Retina (tissue), 1 donor: ENCODE measurements at regions not wholly inside any gene's neighbourhood (a gene's known extent, or its start where the extent isn't known, plus 50 kb on each side); places are given as distances from the start of the nearest gene placed in this dataset.

Experiments used
- DNase-seq: peaks from one replicate; pipeline ENCODE4 v3.0.0-alpha.2; 2016

- DNase-seq, result no peak
These were observed 56.4 kb downstream of the CRYGS start for GRCh38 chr3:186487819-186488218.

DNA sequence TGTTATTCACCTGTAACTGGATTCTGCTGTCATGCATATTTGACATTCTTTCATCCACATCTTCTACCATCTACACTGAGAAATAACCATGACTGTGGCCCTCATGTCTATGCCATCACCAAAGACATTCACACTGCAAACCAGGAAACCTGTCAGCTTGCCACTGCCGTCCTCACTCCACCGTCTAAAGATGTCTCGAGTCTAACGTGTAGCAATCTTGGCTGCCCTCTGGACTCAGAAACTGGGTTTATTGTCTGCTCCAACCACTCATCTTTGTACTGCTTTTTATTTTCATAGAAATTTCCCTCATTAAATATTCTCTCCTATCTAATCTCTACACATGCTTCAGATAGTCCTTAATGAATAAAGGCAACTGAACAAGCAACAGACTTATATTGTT, 57.1 kb downstream of the CRYGS start:
- no peak for DNase-seq

DNA sequence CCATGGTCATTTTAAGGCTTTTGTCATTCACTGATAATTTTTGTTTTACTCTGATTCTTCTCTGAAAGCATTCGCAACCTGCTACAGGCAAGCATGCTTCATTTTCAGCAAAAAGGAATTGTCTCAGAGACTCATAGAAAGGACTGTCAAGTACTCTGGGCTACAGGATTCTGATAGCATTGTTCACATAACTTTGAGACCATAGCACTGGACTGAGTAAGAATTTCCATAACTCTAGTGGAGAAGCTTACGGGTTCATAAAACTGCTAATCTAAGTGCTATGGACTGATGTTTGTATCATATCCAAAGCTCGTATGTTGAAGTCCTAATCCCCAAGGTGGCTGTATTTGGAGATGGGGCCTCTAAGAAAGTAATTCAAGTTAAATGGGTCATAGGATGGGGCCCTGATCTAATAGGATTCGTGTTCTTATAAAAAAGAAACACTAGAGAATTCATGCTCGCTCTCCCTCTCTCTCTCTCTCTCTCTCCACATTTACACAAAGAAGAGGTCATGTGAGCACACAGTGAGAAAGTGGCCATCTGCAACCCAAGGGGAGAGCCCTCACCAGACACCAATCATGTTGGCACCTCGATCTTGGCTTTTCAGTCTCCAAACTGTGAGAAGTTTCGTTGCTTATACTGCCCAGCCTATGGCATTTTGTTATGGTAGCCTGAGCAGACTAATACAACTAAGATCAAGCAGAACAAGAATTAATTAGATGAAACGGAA, 60.4 kb downstream of the CRYGS start:
- no peak for DNase-seq

GRCh38 chr3:186481526-186481925, 62.7 kb downstream of the CRYGS start:
- DNase-seq, result no peak

GRCh38 chr3:186477876-186478275, 66.3 kb downstream of the CRYGS start:
- no peak for DNase-seq

DNA sequence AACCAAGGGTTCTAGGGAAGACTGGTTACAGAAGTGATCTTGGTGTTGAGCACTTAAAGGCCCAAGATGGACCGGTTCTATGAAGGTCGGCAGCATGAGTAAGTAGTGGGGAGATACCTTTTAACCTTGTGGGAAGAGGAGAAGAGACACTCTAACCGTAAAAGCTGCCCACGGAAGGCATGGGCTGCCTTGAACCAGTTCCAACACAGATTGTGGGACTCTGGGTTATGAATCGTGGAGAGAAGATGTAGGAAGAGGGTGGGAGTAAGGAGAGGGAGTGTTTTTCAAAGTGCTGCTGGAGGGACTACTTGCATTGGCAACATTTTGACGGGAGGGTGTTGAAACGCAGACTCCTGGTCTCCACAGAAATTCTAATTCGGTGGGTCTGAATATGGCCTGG, 67.1 kb downstream of the CRYGS start:
- no peak for DNase-seq

- no peak for DNase-seq
These were observed 67.6 kb downstream of the CRYGS start for GRCh38 chr3:186476541-186476940.

- DNase-seq, result no peak
These were observed 68.1 kb downstream of the CRYGS start for GRCh38 chr3:186476044-186476468.

DNA sequence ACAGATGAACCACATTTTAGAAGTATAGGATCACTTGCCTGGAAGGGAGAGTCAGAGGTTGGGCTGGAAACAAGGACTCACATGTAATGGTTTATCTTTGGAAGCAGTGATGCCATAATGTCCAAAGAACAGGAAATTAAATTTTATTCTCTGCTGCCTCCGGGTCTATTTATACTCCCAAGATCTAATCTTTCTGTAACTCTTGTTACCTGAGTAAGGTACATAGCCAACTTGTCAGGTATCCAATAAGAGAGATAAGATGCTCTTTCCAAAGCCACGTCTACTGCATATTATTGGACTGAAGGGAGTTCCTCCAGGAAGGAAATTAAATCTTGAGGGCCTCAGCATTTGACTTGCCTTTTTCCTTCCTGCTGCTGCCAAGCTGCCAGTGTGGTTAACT, 71.0 kb downstream of the CRYGS start:
- no peak for DNase-seq

DNA sequence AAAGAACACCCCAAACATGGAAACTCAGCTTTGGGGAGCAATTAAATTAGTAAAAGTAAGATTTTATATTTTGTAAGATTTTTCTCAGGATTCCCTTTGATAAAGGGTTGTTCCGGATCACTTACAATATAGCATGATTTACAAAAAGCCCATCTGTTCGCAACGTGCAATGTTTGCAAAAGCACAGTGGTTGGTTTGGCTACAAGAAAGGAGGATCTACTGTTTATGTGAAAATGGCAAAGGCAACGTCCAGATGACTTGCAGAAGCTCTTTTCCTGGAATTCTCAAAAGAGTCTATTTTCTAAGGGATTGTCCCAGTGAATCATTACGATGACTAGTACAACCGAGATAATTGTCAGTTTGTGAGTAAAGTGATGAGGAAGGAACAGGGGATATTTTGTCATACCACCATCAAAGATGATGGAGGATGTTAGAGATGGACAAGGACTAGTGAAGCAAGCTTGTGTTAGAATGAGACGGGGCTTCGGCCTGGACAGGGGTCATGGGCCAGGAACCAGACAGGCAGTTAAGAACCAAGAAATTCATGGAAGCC, 71.6 kb downstream of the CRYGS start:
- DNase-seq, result no peak

GRCh38 chr3:186471771-186472170, 72.4 kb downstream of the CRYGS start:
- no peak for DNase-seq

GRCh38 chr3:186469525-186469924, 74.7 kb downstream of the CRYGS start:
- DNase-seq, result no peak

DNA sequence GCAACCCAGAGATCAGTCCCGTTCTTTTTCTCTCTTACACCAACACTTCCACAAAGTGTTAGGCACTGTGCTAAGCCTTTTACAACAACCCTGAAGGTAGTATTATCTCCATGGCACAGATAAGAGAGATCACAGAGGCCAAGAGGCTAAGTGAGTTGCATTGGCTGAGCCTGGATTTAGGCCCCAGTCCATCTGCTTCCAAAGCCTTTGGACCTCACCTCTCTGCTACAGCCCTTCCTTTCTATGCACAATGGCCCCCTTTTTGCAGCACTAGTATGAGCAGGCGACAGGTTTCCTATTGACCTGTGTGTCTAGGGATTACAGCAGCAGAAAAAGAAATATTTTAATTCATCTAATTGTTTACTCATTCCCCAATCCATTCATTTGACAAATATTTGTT, 76.2 kb downstream of the CRYGS start:
- no peak for DNase-seq

DNA sequence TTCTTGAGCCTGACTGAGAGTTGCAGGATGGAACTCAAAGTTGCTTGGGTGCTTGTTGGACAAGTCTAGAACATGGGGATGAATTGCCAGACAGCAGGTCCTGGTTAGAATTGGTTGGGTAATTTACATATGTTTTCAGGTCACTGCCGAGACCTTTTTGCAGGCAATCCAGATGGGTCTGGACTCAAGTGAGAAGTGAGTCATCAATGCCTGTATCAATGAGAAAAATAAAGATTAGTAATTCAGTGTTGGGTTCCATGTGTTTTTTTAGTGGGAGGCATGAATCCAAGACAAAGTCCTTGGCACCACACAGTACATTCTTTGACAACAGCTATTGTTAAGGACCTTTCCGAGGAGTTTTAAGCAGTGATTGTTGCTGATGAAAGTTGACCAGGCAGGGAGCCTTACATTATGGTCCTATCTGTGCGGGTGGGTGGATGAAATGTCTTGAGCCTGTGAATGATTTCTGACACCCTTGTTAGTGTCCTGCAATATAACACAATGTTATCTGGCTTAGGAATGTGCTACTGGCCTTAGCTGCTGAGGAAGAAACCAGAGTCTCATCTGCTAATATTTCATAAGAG, 77.7 kb downstream of the CRYGS start:
- no peak for DNase-seq

GRCh38 chr3:186465508-186465907, 78.7 kb downstream of the CRYGS start:
- DNase-seq, result no peak

DNA sequence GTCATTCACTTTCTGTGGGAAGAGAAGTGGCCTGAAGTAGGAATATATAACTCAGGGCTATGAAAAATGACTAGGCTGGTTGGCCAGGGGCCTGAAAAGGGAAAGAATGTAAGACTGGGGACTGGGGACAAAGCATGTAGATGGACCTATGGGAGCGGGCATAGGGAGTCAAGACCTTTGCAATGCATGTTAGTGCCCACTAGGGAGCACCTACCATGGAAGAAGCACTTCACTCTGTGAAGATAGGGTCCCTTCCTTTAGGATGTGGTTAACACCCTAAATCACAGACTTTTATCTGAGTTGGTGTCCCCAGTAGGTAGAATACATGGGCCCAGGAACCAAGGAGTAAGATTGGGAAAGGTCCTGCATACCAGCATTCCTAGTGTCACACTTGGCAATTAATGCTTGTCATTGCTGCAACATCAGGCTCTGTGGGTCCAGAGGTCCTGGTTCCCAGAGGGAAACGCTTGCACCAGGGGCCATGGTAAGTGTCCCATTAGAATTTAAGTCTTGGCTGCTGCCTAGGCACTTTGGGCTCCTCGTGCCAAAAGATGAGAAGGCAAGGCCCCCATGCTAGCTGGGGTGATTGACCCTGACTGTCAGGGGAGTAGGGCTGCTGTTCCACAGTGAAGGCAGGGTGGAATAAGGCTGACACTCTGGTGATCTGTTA, 79.6 kb downstream of the CRYGS start:
- DNase-seq, result no peak

GRCh38 chr3:186461141-186461540, 83.0 kb downstream of the CRYGS start:
- DNase-seq, result no peak

- no peak for DNase-seq
These were observed 85.1 kb downstream of the CRYGS start for GRCh38 chr3:186459108-186459467.

DNA sequence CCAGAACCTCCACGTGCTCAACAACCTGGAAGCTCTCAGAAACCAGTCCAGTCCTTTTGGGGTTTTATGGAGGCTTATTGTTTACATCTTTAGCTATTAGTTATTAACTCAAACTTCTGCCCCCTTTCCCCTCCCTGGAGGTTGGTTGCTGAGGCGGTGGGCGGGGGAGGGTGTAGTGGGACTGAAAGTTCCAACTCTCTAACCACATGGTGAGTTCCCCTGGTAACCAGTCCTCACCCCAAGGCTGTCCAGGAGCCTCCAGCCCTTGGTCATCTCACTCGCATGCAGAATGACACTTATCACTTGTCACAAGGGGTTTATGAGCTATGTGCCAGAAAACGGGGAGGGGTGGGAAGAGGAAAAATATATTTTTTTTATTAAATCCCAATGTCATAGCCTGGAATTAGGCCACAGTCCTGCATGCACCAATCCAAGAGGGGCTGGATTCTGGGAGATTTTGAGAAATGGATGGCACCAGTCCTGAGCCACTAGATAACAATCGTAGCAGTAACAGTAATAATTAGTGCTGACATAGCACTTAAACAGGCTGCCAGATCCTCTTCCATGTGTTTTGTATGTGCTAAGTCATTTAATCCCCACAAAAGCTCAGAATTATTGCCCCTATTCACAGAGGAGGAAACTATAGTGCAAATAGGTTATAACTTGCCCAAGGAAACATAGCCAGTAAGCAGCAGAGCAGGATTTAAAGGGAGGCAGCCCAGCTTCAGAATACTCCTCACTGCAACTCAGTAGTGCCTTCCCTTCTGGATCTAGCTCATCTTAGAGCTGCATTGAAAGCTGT, 85.7 kb downstream of the CRYGS start:
- no peak for DNase-seq

DNA sequence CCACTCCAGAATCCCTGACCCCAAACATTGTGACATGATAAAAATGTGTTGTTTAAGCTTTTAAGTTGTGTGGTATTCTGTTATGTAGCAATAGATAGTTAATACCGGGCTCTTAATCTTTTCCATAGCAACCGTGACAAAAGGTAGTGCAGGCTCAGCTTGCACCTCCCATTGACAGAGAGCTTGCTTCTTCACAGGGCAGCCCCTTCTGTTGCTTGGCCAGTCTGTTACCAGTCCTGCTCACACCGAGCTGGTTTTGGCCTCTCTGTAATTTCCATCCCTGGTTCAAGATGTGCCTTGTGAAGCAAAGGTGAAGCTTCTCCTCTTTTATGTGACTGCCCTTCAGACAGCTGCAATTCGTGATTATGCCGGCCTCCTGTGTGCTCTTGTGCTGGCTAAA, 86.9 kb downstream of the CRYGS start:
- DNase-seq, result no peak

- DNase-seq, result no peak
These were observed 87.4 kb downstream of the CRYGS start for GRCh38 chr3:186456731-186457191.

- no peak for DNase-seq
These were observed 89.1 kb downstream of the CRYGS start for GRCh38 chr3:186454881-186455703.
